Liver (tissue), 8 donors: ENCODE measurements at regions not wholly inside any gene's neighbourhood (a gene's known extent, or its start where the extent isn't known, plus 50 kb on each side); places are given as distances from the start of the nearest gene placed in this dataset.

Source experiments
- DNase-seq: peaks from one replicate; pipeline ENCODE4 v3.0.0-alpha.2; 2017; ENCODE audit warnings: low spot score
- H3K27ac ChIP-seq, 2 donors: one replicate each; pipeline ENCODE4 v1.7.0; 2013; ENCODE audit warnings: inconsistent platforms in 2 of 2, low read length in 2 of 2, control low read depth in 1 of 2, low read depth in 1 of 2, mild to moderate bottlenecking in 1 of 2
- H3K27me3 ChIP-seq, 4 donors: one replicate each; pipeline versions ENCODE4 v1.6.1 to v1.7.0; 2013; ENCODE audit warnings: low read length in 3 of 4, inconsistent platforms in 1 of 4, mild to moderate bottlenecking in 1 of 4, moderate library complexity in 1 of 4; ENCODE audit not compliant: control insufficient read depth in 4 of 4, insufficient read depth in 4 of 4
- H3K36me3 ChIP-seq, 4 donors: one replicate each; pipeline versions ENCODE4 v1.6.1 to v1.7.0; 2013; ENCODE audit warnings: low read length in 3 of 4, mild to moderate bottlenecking in 3 of 4, low read depth in 1 of 4, moderate library complexity in 1 of 4; ENCODE audit not compliant: control insufficient read depth in 4 of 4, insufficient read depth in 3 of 4
- H3K4me1 ChIP-seq, 4 donors: one replicate each; pipeline versions ENCODE4 v1.6.1 to v1.7.0; 2013; ENCODE audit warnings: low read length in 3 of 4, mild to moderate bottlenecking in 3 of 4, moderate library complexity in 1 of 4; ENCODE audit not compliant: control insufficient read depth in 4 of 4, insufficient read depth in 4 of 4
- H3K4me3 ChIP-seq, 3 donors: one replicate each; pipeline versions ENCODE4 v1.6.1 to v1.7.0; 2013; ENCODE audit warnings: low read length in 3 of 3, control low read depth in 1 of 3, low read depth in 1 of 3, mild to moderate bottlenecking in 1 of 3
- H3K9ac ChIP-seq, 2 donors: one replicate each; pipeline ENCODE4 v1.7.0; 2013; ENCODE audit warnings: low read length in 2 of 2, mild to moderate bottlenecking in 2 of 2, moderate library complexity in 2 of 2, control low read depth in 1 of 2, low read depth in 1 of 2
- H3K9me3 ChIP-seq, 4 donors: one replicate each; pipeline versions ENCODE4 v1.6.1 to v1.7.0; 2013; ENCODE audit warnings: low read length in 3 of 4; ENCODE audit not compliant: control insufficient read depth in 4 of 4
- EGR1 ChIP-seq, 2 donors: IDR thresholded peaks; 2 replicates each; pipeline ENCODE4 v1.6.1; 2016 to 2018; ENCODE audit warnings: antibody characterized with exemption in 2 of 2, low read depth in 2 of 2
- FOXA1 ChIP-seq: IDR thresholded peaks from 2 replicates; pipeline ENCODE4 v1.6.1; 2016; ENCODE audit warnings: antibody characterized with exemption
- FOXA2 ChIP-seq: IDR thresholded peaks from 2 replicates; pipeline ENCODE4 v1.6.1; 2016; ENCODE audit warnings: antibody characterized with exemption
- GABPA ChIP-seq, 2 donors: IDR thresholded peaks in 1 of 2; conservative IDR thresholded peaks in 1 of 2; 2 replicates each; pipeline ENCODE4 v1.6.1; 2016; ENCODE audit warnings: antibody characterized with exemption in 2 of 2, mild to moderate bottlenecking in 1 of 2, moderate library complexity in 1 of 2
- HNF4A ChIP-seq, 2 donors: conservative IDR thresholded peaks; 2 replicates each; pipeline ENCODE4 v1.6.1; 2016; ENCODE audit warnings: antibody characterized with exemption in 2 of 2, mild to moderate bottlenecking in 2 of 2
- HNF4G ChIP-seq: IDR thresholded peaks from 2 replicates; pipeline ENCODE4 v1.6.1; 2016; ENCODE audit warnings: antibody characterized with exemption
- JUND ChIP-seq, 2 donors: IDR thresholded peaks; 2 replicates each; pipeline ENCODE4 v1.6.1; 2016; ENCODE audit warnings: antibody characterized with exemption in 2 of 2
- NR2F2 ChIP-seq: IDR thresholded peaks from 2 replicates; pipeline ENCODE4 v1.6.1; 2016; ENCODE audit warnings: antibody characterized with exemption
- RAD21 ChIP-seq, 2 donors: IDR thresholded peaks; 2 replicates each; pipeline ENCODE4 v1.6.1; 2016; ENCODE audit warnings: antibody characterized with exemption in 2 of 2, mild to moderate bottlenecking in 2 of 2
- RXRA ChIP-seq, 2 donors: IDR thresholded peaks; 2 replicates each; pipeline ENCODE4 v1.6.1; 2017 to 2018; ENCODE audit warnings: antibody characterized with exemption in 2 of 2, mild to moderate bottlenecking in 1 of 2
- SP1 ChIP-seq: IDR thresholded peaks from 2 replicates; pipeline ENCODE4 v1.6.1; 2018; ENCODE audit warnings: antibody characterized with exemption, mild to moderate bottlenecking
- YY1 ChIP-seq: IDR thresholded peaks from 2 replicates; pipeline ENCODE4 v1.6.1; 2016; ENCODE audit warnings: antibody characterized with exemption, mild to moderate bottlenecking
- WGBS: extraction: QIAGEN DNeasy Blood & Tissue Kit; methylation state at CpG from one replicate; pipeline ENCODE4 v1.1.7; 2013; 5-methylcytosine and 5-hydroxymethylcytosine counted together
- TF ChIP-seq, protein P1 (sequence below): IDR thresholded peaks from 2 replicates; pipeline ENCODE4 v1.6.1; 2016; ENCODE audit warnings: antibody characterized with exemption
- TF ChIP-seq, protein P2 (sequence below): fragments of 150-350 bp; IDR thresholded peaks from 2 replicates; pipeline ENCODE4 v1.5.1; 2017; ENCODE audit warnings: improper control_type of control experiment, low read depth, low read length; ENCODE audit not compliant: missing input control
- TF ChIP-seq, protein P3 (sequence below): IDR thresholded peaks from 2 replicates; pipeline ENCODE4 v1.6.1; 2016; ENCODE audit warnings: antibody characterized with exemption
- TF ChIP-seq, protein P4 (sequence below): IDR thresholded peaks from 2 replicates; pipeline ENCODE4 v1.6.1; 2016; ENCODE audit warnings: antibody characterized with exemption, mild to moderate bottlenecking
- TF ChIP-seq, protein P5 (sequence below): IDR thresholded peaks from 2 replicates; pipeline ENCODE4 v1.6.1; 2016; ENCODE audit warnings: antibody characterized with exemption
- donor health status: healthy.
- donor health status: healthy.
- donor health status: healthy.
- donor health status: healthy.
- donor health status: healthy.

DNA sequence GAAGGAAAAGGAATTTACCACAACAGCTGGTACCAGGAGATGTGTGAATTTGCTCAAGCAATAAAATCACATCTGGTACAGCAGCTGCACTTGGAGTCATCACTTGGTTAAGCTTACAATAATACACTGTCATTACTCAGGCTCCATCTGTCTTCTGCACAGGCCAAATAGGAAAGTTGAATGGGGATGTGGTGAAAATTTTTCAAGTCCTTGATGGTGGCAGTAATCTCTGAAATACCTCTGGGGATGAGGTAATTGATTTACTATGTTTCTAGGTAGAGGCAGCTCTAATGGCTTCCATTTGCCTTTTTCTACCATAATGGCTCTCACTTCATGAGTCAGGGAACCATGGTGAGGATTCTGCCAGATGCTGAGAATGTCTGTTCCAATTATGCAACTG lies 206.8 kb upstream of the ATP10B start:
- no peak overlapping the region for H3K27ac ChIP-seq
- peaks cover 0 to 2% (median 0%) of the 10 kb centered on the region in 4 donors for H3K27me3 ChIP-seq
- H3K9me3 ChIP-seq = no peaks in the 10 kb centered on the region
- no peak overlapping the region for H3K9ac ChIP-seq
- DNase-seq = no peak
- no peaks in the 10 kb centered on the region for H3K4me1 ChIP-seq
- no peak overlapping the region for H3K4me3 ChIP-seq
- H3K36me3 ChIP-seq = no peaks in the 10 kb centered on the region
- no peak for TF ChIP-seq NR2F2
- TF ChIP-seq JUND (IDR thresholded peaks at IDR 0.05) = no peak
- TF ChIP-seq, protein P1, sequence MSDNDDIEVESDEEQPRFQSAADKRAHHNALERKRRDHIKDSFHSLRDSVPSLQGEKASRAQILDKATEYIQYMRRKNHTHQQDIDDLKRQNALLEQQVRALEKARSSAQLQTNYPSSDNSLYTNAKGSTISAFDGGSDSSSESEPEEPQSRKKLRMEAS = no peak
- TF ChIP-seq FOXA2 = no peak
- TF ChIP-seq RAD21 (IDR thresholded peaks at IDR 0.05) = no peak
- no peak for TF ChIP-seq YY1
- TF ChIP-seq, protein P2, sequence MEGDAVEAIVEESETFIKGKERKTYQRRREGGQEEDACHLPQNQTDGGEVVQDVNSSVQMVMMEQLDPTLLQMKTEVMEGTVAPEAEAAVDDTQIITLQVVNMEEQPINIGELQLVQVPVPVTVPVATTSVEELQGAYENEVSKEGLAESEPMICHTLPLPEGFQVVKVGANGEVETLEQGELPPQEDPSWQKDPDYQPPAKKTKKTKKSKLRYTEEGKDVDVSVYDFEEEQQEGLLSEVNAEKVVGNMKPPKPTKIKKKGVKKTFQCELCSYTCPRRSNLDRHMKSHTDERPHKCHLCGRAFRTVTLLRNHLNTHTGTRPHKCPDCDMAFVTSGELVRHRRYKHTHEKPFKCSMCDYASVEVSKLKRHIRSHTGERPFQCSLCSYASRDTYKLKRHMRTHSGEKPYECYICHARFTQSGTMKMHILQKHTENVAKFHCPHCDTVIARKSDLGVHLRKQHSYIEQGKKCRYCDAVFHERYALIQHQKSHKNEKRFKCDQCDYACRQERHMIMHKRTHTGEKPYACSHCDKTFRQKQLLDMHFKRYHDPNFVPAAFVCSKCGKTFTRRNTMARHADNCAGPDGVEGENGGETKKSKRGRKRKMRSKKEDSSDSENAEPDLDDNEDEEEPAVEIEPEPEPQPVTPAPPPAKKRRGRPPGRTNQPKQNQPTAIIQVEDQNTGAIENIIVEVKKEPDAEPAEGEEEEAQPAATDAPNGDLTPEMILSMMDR = no peak
- no peak for TF ChIP-seq SP1
- no peak for TF ChIP-seq EGR1 (IDR thresholded peaks at IDR 0.05; ENCODE audit: low read depth in 2 of 2)
- TF ChIP-seq GABPA (IDR thresholded peaks at IDR 0.05 in 1 of 2, conservative IDR thresholded peaks at IDR 0.05 in 1 of 2) = no peak
- no peak for TF ChIP-seq HNF4A (conservative IDR thresholded peaks at IDR 0.05)

DNA sequence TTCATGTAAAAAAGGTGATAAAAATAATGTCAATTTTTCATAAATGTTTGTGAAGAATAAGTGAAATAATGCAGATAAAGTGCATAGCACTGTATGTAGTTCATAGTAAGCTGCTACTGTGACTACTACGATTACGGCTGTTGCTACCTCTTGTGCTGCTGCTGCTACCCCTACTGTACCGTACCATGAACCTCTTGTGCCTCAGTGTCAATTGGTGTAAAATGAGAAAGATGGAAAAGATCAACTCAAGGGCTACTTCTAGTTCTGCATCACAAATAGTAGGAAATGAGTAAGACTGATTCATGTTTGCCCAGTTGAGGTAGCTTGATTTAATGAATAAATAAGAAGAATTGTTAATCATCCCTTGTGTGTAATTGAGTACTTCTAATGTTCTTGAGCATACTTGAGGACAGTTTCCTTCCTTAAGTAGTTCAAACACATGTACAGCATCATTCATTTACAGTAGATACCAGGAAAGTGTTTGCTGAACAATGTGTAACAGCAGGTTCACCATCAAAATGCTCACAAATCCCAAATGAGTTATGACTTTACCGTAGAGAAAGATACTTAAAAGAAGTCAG lies 200.0 kb upstream of the ATP10B start:
- Histone ChIP-seq H3K4me3 (no peak overlapping the region), H3K27ac (no peak overlapping the region), H3K27me3 (peaks cover 0 to 2% (median 0%) of the 10 kb centered on the region in 4 donors), H3K9ac (no peak overlapping the region), H3K36me3 (no peaks in the 10 kb centered on the region), H3K4me1 (no peaks in the 10 kb centered on the region), H3K9me3 (no peaks in the 10 kb centered on the region)
- 79% methylated on average over 4 of the region's 4 CpGs for WGBS
- no peak for DNase-seq
- no peak for TF ChIP-seq FOXA1
- TF ChIP-seq RXRA (IDR thresholded peaks at IDR 0.05) = no peak
- TF ChIP-seq HNF4G = no peak
- TF ChIP-seq EGR1 (IDR thresholded peaks at IDR 0.05; ENCODE audit: low read depth in 2 of 2) = no peak
- TF ChIP-seq, protein P3, sequence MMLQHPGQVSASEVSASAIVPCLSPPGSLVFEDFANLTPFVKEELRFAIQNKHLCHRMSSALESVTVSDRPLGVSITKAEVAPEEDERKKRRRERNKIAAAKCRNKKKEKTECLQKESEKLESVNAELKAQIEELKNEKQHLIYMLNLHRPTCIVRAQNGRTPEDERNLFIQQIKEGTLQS = no peak
- TF ChIP-seq, protein P4, sequence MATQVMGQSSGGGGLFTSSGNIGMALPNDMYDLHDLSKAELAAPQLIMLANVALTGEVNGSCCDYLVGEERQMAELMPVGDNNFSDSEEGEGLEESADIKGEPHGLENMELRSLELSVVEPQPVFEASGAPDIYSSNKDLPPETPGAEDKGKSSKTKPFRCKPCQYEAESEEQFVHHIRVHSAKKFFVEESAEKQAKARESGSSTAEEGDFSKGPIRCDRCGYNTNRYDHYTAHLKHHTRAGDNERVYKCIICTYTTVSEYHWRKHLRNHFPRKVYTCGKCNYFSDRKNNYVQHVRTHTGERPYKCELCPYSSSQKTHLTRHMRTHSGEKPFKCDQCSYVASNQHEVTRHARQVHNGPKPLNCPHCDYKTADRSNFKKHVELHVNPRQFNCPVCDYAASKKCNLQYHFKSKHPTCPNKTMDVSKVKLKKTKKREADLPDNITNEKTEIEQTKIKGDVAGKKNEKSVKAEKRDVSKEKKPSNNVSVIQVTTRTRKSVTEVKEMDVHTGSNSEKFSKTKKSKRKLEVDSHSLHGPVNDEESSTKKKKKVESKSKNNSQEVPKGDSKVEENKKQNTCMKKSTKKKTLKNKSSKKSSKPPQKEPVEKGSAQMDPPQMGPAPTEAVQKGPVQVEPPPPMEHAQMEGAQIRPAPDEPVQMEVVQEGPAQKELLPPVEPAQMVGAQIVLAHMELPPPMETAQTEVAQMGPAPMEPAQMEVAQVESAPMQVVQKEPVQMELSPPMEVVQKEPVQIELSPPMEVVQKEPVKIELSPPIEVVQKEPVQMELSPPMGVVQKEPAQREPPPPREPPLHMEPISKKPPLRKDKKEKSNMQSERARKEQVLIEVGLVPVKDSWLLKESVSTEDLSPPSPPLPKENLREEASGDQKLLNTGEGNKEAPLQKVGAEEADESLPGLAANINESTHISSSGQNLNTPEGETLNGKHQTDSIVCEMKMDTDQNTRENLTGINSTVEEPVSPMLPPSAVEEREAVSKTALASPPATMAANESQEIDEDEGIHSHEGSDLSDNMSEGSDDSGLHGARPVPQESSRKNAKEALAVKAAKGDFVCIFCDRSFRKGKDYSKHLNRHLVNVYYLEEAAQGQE = no peak
- no peak for TF ChIP-seq SP1
- TF ChIP-seq YY1 = no peak
- no peak for TF ChIP-seq GABPA (IDR thresholded peaks at IDR 0.05 in 1 of 2, conservative IDR thresholded peaks at IDR 0.05 in 1 of 2)
- no peak for TF ChIP-seq FOXA2
- TF ChIP-seq NR2F2 = no peak
- no peak for TF ChIP-seq JUND (IDR thresholded peaks at IDR 0.05)
- no peak for TF ChIP-seq HNF4A (conservative IDR thresholded peaks at IDR 0.05)
- TF ChIP-seq, protein P5, sequence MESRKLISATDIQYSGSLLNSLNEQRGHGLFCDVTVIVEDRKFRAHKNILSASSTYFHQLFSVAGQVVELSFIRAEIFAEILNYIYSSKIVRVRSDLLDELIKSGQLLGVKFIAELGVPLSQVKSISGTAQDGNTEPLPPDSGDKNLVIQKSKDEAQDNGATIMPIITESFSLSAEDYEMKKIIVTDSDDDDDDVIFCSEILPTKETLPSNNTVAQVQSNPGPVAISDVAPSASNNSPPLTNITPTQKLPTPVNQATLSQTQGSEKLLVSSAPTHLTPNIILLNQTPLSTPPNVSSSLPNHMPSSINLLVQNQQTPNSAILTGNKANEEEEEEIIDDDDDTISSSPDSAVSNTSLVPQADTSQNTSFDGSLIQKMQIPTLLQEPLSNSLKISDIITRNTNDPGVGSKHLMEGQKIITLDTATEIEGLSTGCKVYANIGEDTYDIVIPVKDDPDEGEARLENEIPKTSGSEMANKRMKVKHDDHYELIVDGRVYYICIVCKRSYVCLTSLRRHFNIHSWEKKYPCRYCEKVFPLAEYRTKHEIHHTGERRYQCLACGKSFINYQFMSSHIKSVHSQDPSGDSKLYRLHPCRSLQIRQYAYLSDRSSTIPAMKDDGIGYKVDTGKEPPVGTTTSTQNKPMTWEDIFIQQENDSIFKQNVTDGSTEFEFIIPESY = no peak
- TF ChIP-seq, protein P1 = no peak
